ENCODE measurements at regions not wholly inside any gene's neighbourhood (a gene's known extent, or its start where the extent isn't known, plus 50 kb on each side); places are given as distances from the start of the nearest gene placed in this dataset.

DNA sequence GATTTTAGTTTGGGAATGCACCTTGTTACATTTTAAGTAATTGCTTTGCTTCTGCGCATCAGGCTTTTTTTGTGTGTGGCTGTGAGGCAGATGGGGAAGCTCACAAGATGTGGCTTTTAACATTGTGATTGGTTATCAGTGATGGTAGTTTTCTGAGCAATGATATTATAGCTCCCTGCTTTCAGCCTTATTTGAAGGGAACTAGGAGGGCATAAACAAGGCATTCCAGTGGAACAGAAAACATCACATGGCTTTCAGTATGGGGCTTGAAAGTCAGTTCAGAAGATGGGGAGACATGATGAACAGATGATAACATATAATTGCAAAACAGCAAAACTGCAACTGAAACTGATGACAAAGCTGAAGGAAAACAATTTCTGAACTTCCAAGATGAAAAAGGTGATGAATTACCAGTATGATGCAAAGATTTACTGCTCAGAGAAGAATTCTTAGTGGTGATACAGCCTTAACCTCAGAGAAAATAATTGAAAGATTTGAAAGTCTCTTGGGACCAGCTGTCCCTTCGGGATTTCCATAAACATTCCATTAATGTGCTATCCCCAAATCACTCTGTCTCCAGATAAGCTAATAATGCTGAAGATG lies 439.7 kb downstream of the RND3 start:
- TF ChIP-seq, protein P1, sequence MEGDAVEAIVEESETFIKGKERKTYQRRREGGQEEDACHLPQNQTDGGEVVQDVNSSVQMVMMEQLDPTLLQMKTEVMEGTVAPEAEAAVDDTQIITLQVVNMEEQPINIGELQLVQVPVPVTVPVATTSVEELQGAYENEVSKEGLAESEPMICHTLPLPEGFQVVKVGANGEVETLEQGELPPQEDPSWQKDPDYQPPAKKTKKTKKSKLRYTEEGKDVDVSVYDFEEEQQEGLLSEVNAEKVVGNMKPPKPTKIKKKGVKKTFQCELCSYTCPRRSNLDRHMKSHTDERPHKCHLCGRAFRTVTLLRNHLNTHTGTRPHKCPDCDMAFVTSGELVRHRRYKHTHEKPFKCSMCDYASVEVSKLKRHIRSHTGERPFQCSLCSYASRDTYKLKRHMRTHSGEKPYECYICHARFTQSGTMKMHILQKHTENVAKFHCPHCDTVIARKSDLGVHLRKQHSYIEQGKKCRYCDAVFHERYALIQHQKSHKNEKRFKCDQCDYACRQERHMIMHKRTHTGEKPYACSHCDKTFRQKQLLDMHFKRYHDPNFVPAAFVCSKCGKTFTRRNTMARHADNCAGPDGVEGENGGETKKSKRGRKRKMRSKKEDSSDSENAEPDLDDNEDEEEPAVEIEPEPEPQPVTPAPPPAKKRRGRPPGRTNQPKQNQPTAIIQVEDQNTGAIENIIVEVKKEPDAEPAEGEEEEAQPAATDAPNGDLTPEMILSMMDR (IDR thresholded peaks at IDR 0.05), result no peak
- no peak for TF ChIP-seq POLR2A (IDR thresholded peaks at IDR 0.05)
